Kidney epithelial cell (primary cell): ENCODE measurements at regions not wholly inside any gene's neighbourhood (a gene's known extent, or its start where the extent isn't known, plus 50 kb on each side); places are given as distances from the start of the nearest gene placed in this dataset.

Source experiments
- DNase-seq: peaks from one replicate; pipeline ENCODE4 v3.0.0-alpha.2; 2010; ENCODE audit warnings: low read depth
- H3K27me3 ChIP-seq: 2 replicates; pipeline ENCODE4 v1.6.0; 2011; ENCODE audit warnings: low read length; ENCODE audit not compliant: control insufficient read depth, insufficient read depth
- H3K36me3 ChIP-seq: 2 replicates; pipeline ENCODE4 v1.5.1; 2011; ENCODE audit warnings: low read length; ENCODE audit not compliant: control insufficient read depth, insufficient read depth
- H3K4me3 ChIP-seq: 2 replicates; pipeline ENCODE4 v1.5.1; 2011; ENCODE audit warnings: low read depth, mild to moderate bottlenecking, control low read depth, low read length
- CTCF ChIP-seq: IDR thresholded peaks from 2 replicates; pipeline ENCODE4 v1.5.1; 2011; ENCODE audit warnings: mild to moderate bottlenecking, moderate library complexity, low read length, control low read depth, inconsistent platforms; ENCODE audit not compliant: insufficient read depth, poor library complexity, severe bottlenecking

DNA sequence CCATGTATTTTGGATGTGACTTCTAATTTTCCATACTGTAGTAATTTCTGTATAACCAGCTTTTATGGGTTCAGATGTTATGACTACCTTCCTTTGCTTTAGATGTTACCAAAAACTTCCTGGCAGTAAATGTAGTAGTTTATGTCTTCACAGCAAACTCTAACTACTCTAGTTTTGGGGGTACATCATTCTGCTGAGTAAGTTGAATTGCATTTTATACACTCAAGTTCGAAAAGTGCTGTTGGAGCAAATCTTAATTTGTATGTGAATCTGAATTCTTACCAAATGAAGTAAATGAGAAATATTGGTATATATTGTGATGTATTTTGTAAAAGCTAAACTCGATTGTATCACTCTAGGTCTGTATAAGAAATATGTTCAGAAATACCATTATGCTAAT, 728.3 kb upstream of the CDH8 start:
- H3K4me3 ChIP-seq: no peak overlapping the region
- no peak for DNase-seq
- no peak for TF ChIP-seq CTCF
- no peaks in the 10 kb centered on the region for H3K27me3 ChIP-seq
- no peaks in the 10 kb centered on the region for H3K36me3 ChIP-seq

GRCh38 chr16:62760398-62760797, 724.2 kb upstream of the CDH8 start:
- Histone ChIP-seq H3K4me3 (no peak overlapping the region), H3K36me3 (no peaks in the 10 kb centered on the region), H3K27me3 (no peaks in the 10 kb centered on the region)
- TF ChIP-seq CTCF: no peak
- DNase-seq: no peak

- no peak overlapping the region for H3K4me3 ChIP-seq
- no peaks in the 10 kb centered on the region for H3K36me3 ChIP-seq
- no peak for DNase-seq
- TF ChIP-seq CTCF: no peak
- no peaks in the 10 kb centered on the region for H3K27me3 ChIP-seq
These were observed 719.7 kb upstream of the CDH8 start for GRCh38 chr16:62755938-62756337.

- no peak for TF ChIP-seq CTCF
- no peak overlapping the region for H3K4me3 ChIP-seq
These were observed 716.6 kb upstream of the CDH8 start for GRCh38 chr16:62752854-62753253.

GRCh38 chr16:62751218-62751617, 715.0 kb upstream of the CDH8 start:
- Histone ChIP-seq H3K27me3 (no peaks in the 10 kb centered on the region), H3K4me3 (no peak overlapping the region), H3K36me3 (no peaks in the 10 kb centered on the region)
- no peak for TF ChIP-seq CTCF
- DNase-seq: no peak

More at GRCh38 chr16:62752854-62753253, 716.6 kb upstream of the CDH8 start:
- DNase-seq: no peak
- no peaks in the 10 kb centered on the region for H3K27me3 ChIP-seq
- H3K36me3 ChIP-seq: no peaks in the 10 kb centered on the region

- H3K4me3 ChIP-seq: no peak overlapping the region
- no peak for TF ChIP-seq CTCF
- no peaks in the 10 kb centered on the region for H3K27me3 ChIP-seq
- no peak for DNase-seq
- H3K36me3 ChIP-seq: no peaks in the 10 kb centered on the region
These were observed 705.5 kb upstream of the CDH8 start for GRCh38 chr16:62741692-62742091.
